ENCODE measurements at regions not wholly inside any gene's neighbourhood (a gene's known extent, or its start where the extent isn't known, plus 50 kb on each side); places are given as distances from the start of the nearest gene placed in this dataset.
"Not testable (repeated sequence)": the region's sequence is repeated elsewhere in the genome, so short reads cannot be mapped to it uniquely, and the experiment has no call there.

- DNase-seq: no peak
Observed at GRCh38 chr7:25675789-25676474, 447.6 kb upstream of the NPVF start.

- DNase-seq: no peak
Observed at GRCh38 chr7:25677595-25677994, 449.3 kb upstream of the NPVF start.

GRCh38 chr7:25678215-25678614 lies 449.9 kb upstream of the NPVF start:
- DNase-seq: no peak

- DNase-seq: no peak
Observed at GRCh38 chr7:25680636-25681035, 452.4 kb upstream of the NPVF start.

- no peak for DNase-seq
Observed at GRCh38 chr7:25684360-25684759, 456.1 kb upstream of the NPVF start.

- DNase-seq: no peak
Observed at GRCh38 chr7:25686493-25686892, 458.2 kb upstream of the NPVF start.

- no peak for DNase-seq
Observed at GRCh38 chr7:25694211-25694610, 457.8 kb upstream of the NFE2L3 start.

GRCh38 chr7:25694699-25695098 lies 457.3 kb upstream of the NFE2L3 start:
- DNase-seq: no peak

- DNase-seq: no peak
Observed at GRCh38 chr7:25696571-25696970, 455.4 kb upstream of the NFE2L3 start.

GRCh38 chr7:25698451-25699113 lies 453.4 kb upstream of the NFE2L3 start:
- DNase-seq: no peak

GRCh38 chr7:25700141-25700540 lies 451.9 kb upstream of the NFE2L3 start:
- not testable (repeated sequence) for DNase-seq

GRCh38 chr7:25704413-25704812 lies 447.6 kb upstream of the NFE2L3 start:
- DNase-seq: no peak

- DNase-seq: no peak
Observed at GRCh38 chr7:25706764-25707163, 445.2 kb upstream of the NFE2L3 start.

GRCh38 chr7:25707768-25708620 lies 444.0 kb upstream of the NFE2L3 start:
- no peak for DNase-seq

- no peak for DNase-seq
Observed at GRCh38 chr7:25710959-25711358, 441.0 kb upstream of the NFE2L3 start.

GRCh38 chr7:25711940-25712339 lies 440.1 kb upstream of the NFE2L3 start:
- no peak for DNase-seq

GRCh38 chr7:25712500-25712899 lies 439.5 kb upstream of the NFE2L3 start:
- DNase-seq: no peak

- no peak for DNase-seq
Observed at GRCh38 chr7:25714013-25714412, 438.0 kb upstream of the NFE2L3 start.

- DNase-seq: no peak
Observed at GRCh38 chr7:25716421-25716820, 435.6 kb upstream of the NFE2L3 start.

GRCh38 chr7:25718596-25718995 lies 433.4 kb upstream of the NFE2L3 start:
- DNase-seq: no peak

GRCh38 chr7:25719190-25719896 lies 432.7 kb upstream of the NFE2L3 start:
- DNase-seq: no peak

GRCh38 chr7:25720427-25720826 lies 431.6 kb upstream of the NFE2L3 start:
- DNase-seq: no peak

GRCh38 chr7:25722856-25723255 lies 429.1 kb upstream of the NFE2L3 start:
- DNase-seq: no peak

Data from CD4-positive, alpha-beta T cell treated with Interleukin-10 for 1 hour (primary cell).